ENCODE measurements at regions not wholly inside any gene's neighbourhood (a gene's known extent, or its start where the extent isn't known, plus 50 kb on each side); places are given as distances from the start of the nearest gene placed in this dataset.
"Not testable (repeated sequence)": the region's sequence is repeated elsewhere in the genome, so short reads cannot be mapped to it uniquely, and the experiment has no call there.

DNA sequence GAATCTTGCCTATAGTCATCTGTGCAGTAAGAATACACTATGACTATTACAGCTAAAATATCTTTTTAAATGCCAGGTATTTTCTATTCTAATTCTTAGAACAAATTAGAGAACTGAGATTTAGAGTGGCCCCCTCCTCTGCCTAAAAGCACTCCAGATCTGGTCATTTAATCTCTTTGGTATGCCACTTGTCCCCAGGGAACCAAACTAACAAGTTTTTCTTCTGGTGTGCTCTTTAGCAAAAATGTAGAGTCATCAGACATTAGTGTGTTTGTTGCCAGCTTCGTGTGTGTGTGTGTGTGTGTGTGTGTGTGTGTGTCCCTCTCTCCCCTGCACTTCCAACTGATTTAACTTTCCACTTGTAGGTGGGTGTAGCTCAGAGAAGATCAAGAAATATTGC, 117.8 kb downstream of the SPDYE17 start:
- TF ChIP-seq EP300 (IDR thresholded peaks at IDR 0.05); POLR2A (IDR thresholded peaks at IDR 0.05; ENCODE audit: low read depth); POLR2AphosphoS5 (IDR thresholded peaks at IDR 0.05): not testable (repeated sequence)
- TF ChIP-seq, protein P1, sequence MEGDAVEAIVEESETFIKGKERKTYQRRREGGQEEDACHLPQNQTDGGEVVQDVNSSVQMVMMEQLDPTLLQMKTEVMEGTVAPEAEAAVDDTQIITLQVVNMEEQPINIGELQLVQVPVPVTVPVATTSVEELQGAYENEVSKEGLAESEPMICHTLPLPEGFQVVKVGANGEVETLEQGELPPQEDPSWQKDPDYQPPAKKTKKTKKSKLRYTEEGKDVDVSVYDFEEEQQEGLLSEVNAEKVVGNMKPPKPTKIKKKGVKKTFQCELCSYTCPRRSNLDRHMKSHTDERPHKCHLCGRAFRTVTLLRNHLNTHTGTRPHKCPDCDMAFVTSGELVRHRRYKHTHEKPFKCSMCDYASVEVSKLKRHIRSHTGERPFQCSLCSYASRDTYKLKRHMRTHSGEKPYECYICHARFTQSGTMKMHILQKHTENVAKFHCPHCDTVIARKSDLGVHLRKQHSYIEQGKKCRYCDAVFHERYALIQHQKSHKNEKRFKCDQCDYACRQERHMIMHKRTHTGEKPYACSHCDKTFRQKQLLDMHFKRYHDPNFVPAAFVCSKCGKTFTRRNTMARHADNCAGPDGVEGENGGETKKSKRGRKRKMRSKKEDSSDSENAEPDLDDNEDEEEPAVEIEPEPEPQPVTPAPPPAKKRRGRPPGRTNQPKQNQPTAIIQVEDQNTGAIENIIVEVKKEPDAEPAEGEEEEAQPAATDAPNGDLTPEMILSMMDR (IDR thresholded peaks at IDR 0.05): not testable (repeated sequence)

Data from esophagus muscularis mucosa (tissue), 4 donors.